OCI-LY3 (cell line): ENCODE measurements at regions not wholly inside any gene's neighbourhood (a gene's known extent, or its start where the extent isn't known, plus 50 kb on each side); places are given as distances from the start of the nearest gene placed in this dataset.
A peak's percentile ranks its signal among the peaks of the same experiment; 100 is the strongest.

ENCODE experiments used
- H2AFZ ChIP-seq: fragments of 200-600, 300-600 bp; shearing (Covaris generic); 2 replicates; pipeline ENCODE4 v1.6.0; 2014; ENCODE audit warnings: antibody characterized with exemption, low read depth, low read length
- H3K27ac ChIP-seq: fragments of 200-600, 300-600 bp; sonication (generic); 2 replicates; pipeline ENCODE4 v1.5.1; 2014; ENCODE audit warnings: mild to moderate bottlenecking, low read length, moderate library complexity, mixed read lengths
- H3K27me3 ChIP-seq: fragments of 200-600, 300-600 bp; sonication (generic); 2 replicates; pipeline ENCODE4 v1.6.1; 2014; ENCODE audit warnings: low read depth, low read length, mixed read lengths
- H3K36me3 ChIP-seq: fragments of 200-600, 300-600 bp; sonication (generic); replicated peaks from 2 replicates; pipeline ENCODE3; 2014; ENCODE audit warnings: low read depth, low read length, mixed read lengths
- H3K4me1 ChIP-seq: fragments of 300-600, 200-600 bp; sonication (generic); 2 replicates; pipeline ENCODE4 v1.6.1; 2014; ENCODE audit warnings: low read length, mixed read lengths
- H3K4me2 ChIP-seq: fragments of 200-600, 300-600 bp; sonication (generic); 2 replicates; pipeline ENCODE4 v1.6.1; 2014; ENCODE audit warnings: low read length, mixed read lengths
- H3K4me3 ChIP-seq: fragments of 300-600, 200-600 bp; sonication (generic); 2 replicates; pipeline ENCODE4 v1.5.1; 2014; ENCODE audit warnings: antibody characterized with exemption, mild to moderate bottlenecking, low read length, moderate library complexity
- H3K79me2 ChIP-seq: fragments of 300-600, 200-600 bp; shearing (Covaris generic); 2 replicates; pipeline ENCODE4 v1.6.1; 2014; ENCODE audit warnings: mild to moderate bottlenecking, low read length, mixed read lengths
- H3K9ac ChIP-seq: fragments of 300-600, 200-600 bp; shearing (Covaris generic); 2 replicates; pipeline ENCODE4 v1.6.0; 2014; ENCODE audit warnings: mild to moderate bottlenecking, low read length, moderate library complexity
- H3K9me3 ChIP-seq: fragments of 200-600, 300-600 bp; shearing (Covaris generic); 2 replicates; pipeline ENCODE4 v1.6.1; 2014; ENCODE audit warnings: low read length, mixed read lengths; ENCODE audit not compliant: insufficient read depth
- H4K20me1 ChIP-seq: fragments of 200-600, 300-600 bp; sonication (generic); 2 replicates; pipeline ENCODE4 v1.6.1; 2016; ENCODE audit warnings: low read length, mixed read lengths; ENCODE audit not compliant: insufficient read depth
- CTCF ChIP-seq: fragments of 200-600, 300-600 bp; sonication (generic); IDR thresholded peaks from 2 replicates; pipeline ENCODE4 v1.5.1; 2014; ENCODE audit warnings: antibody characterized with exemption, low read length, low read depth
- EZH2phosphoT487 ChIP-seq: fragments of 200-600 bp; shearing (Covaris generic); IDR thresholded peaks from 2 replicates; pipeline ENCODE4 v1.6.1; 2018; ENCODE audit warnings: antibody characterized with exemption, mixed run types, low read depth

- Histone ChIP-seq H3K4me2 (peak overlapping the region; percentile 36; the same call in 1 of the 2 replicates), H3K9me3 (no peaks in the 10 kb centered on the region), H3K9ac (no peak overlapping the region), H3K4me1 (peaks cover 13% of the 10 kb centered on the region), H3K36me3 (no peaks in the 10 kb centered on the region), H3K79me2 (no peaks in the 10 kb centered on the region), H3K27ac (peak overlapping the region; percentile 6; the same call in 1 of the 2 replicates), H4K20me1 (no peaks in the 10 kb centered on the region), H3K27me3 (no peaks in the 10 kb centered on the region), H3K4me3 (no peak overlapping the region), H2AFZ (no peak overlapping the region)
- TF ChIP-seq CTCF (no peak), EZH2phosphoT487 (no peak)
Measured at GRCh38 chr12:70069221-70070105, 173.8 kb upstream of the CNOT2 start.

GRCh38 chr12:70070494-70071007 lies 172.7 kb upstream of the CNOT2 start:
- no peaks in the 10 kb centered on the region for H3K9me3 ChIP-seq
- no peak overlapping the region for H3K9ac ChIP-seq
- TF ChIP-seq CTCF, result no peak
- no peak for TF ChIP-seq EZH2phosphoT487
- H3K27ac ChIP-seq, result no peak overlapping the region
- no peak overlapping the region for H3K4me2 ChIP-seq
- H3K36me3 ChIP-seq, result no peaks in the 10 kb centered on the region
- no peaks in the 10 kb centered on the region for H4K20me1 ChIP-seq
- H2AFZ ChIP-seq, result no peak overlapping the region
- H3K27me3 ChIP-seq, result no peaks in the 10 kb centered on the region
- H3K4me1 ChIP-seq, result peaks cover 13% of the 10 kb centered on the region
- H3K4me3 ChIP-seq, result no peak overlapping the region
- H3K79me2 ChIP-seq, result no peaks in the 10 kb centered on the region

GRCh38 chr12:70074510-70074909 lies 168.7 kb upstream of the CNOT2 start:
- TF ChIP-seq CTCF (no peak), EZH2phosphoT487 (no peak)
- Histone ChIP-seq H3K4me2 (no peak overlapping the region), H3K4me1 (no peaks in the 10 kb centered on the region; the same call in 1 of the 2 replicates), H2AFZ (no peak overlapping the region), H3K9ac (no peak overlapping the region), H3K4me3 (no peak overlapping the region), H4K20me1 (no peaks in the 10 kb centered on the region), H3K79me2 (no peaks in the 10 kb centered on the region), H3K36me3 (no peaks in the 10 kb centered on the region), H3K27ac (no peak overlapping the region), H3K9me3 (no peaks in the 10 kb centered on the region), H3K27me3 (no peaks in the 10 kb centered on the region)

GRCh38 chr12:70077441-70077840 lies 165.8 kb upstream of the CNOT2 start:
- Histone ChIP-seq H4K20me1 (no peaks in the 10 kb centered on the region), H3K9ac (no peak overlapping the region), H3K36me3 (no peaks in the 10 kb centered on the region), H3K4me1 (peaks cover 12% of the 10 kb centered on the region), H3K27me3 (no peaks in the 10 kb centered on the region), H3K27ac (no peak overlapping the region), H2AFZ (no peak overlapping the region), H3K4me3 (no peak overlapping the region), H3K9me3 (no peaks in the 10 kb centered on the region), H3K4me2 (no peak overlapping the region), H3K79me2 (no peaks in the 10 kb centered on the region)
- TF ChIP-seq CTCF (no peak), EZH2phosphoT487 (no peak)
